Non-pigmented ciliary epithelial cell (primary cell): ENCODE measurements at regions not wholly inside any gene's neighbourhood (a gene's known extent, or its start where the extent isn't known, plus 50 kb on each side); places are given as distances from the start of the nearest gene placed in this dataset.
"Not testable (repeated sequence)": the region's sequence is repeated elsewhere in the genome, so short reads cannot be mapped to it uniquely, and the experiment has no call there.

Experiments used
- DNase-seq: peaks from one replicate; pipeline ENCODE4 v3.0.0-alpha.2; 2010; ENCODE audit warnings: low read depth

GRCh38 chr3:39655718-39656117 lies 153.7 kb upstream of the MYRIP start:
- DNase-seq = not testable (repeated sequence)

GRCh38 chr3:39657075-39657474 lies 152.3 kb upstream of the MYRIP start:
- DNase-seq = no peak

- no peak for DNase-seq
These were observed 151.6 kb upstream of the MYRIP start for GRCh38 chr3:39657775-39658174.

GRCh38 chr3:39664931-39665330 lies 144.5 kb upstream of the MYRIP start:
- no peak for DNase-seq

GRCh38 chr3:39665441-39665840 lies 144.0 kb upstream of the MYRIP start:
- no peak for DNase-seq

GRCh38 chr3:39668420-39668819 lies 141.0 kb upstream of the MYRIP start:
- peak; percentile 24 for DNase-seq

- no peak for DNase-seq
These were observed 138.3 kb upstream of the MYRIP start for GRCh38 chr3:39671116-39671515.

- DNase-seq = no peak
These were observed 137.8 kb upstream of the MYRIP start for GRCh38 chr3:39671600-39671999.

- peak; percentile 10 for DNase-seq
These were observed 104.0 kb upstream of the MYRIP start for GRCh38 chr3:39705351-39705900.

- peak; percentile 23 for DNase-seq
These were observed 102.0 kb upstream of the MYRIP start for GRCh38 chr3:39707314-39707909.

- DNase-seq = no peak
These were observed 96.9 kb upstream of the MYRIP start for GRCh38 chr3:39712413-39713048.

- not testable (repeated sequence) for DNase-seq
These were observed 96.1 kb upstream of the MYRIP start for GRCh38 chr3:39713341-39713740.

- DNase-seq = no peak
These were observed 92.6 kb upstream of the MYRIP start for GRCh38 chr3:39716849-39717248.

GRCh38 chr3:39718674-39719595 lies 90.5 kb upstream of the MYRIP start:
- peak; percentile 19 for DNase-seq

GRCh38 chr3:39721076-39721475 lies 88.3 kb upstream of the MYRIP start:
- DNase-seq = no peak

GRCh38 chr3:39724233-39724846 lies 85.1 kb upstream of the MYRIP start:
- DNase-seq = no peak

- DNase-seq = no peak
These were observed 84.1 kb upstream of the MYRIP start for GRCh38 chr3:39725321-39725720.

GRCh38 chr3:39727415-39727814 lies 82.0 kb upstream of the MYRIP start:
- no peak for DNase-seq

GRCh38 chr3:39733804-39734203 lies 75.6 kb upstream of the MYRIP start:
- no peak for DNase-seq

- not testable (repeated sequence) for DNase-seq
These were observed 69.8 kb upstream of the MYRIP start for GRCh38 chr3:39739658-39740057.

GRCh38 chr3:39744746-39745145 lies 64.7 kb upstream of the MYRIP start:
- no peak for DNase-seq

GRCh38 chr3:39748002-39748401 lies 61.4 kb upstream of the MYRIP start:
- no peak for DNase-seq
